ENCODE measurements at regions not wholly inside any gene's neighbourhood (a gene's known extent, or its start where the extent isn't known, plus 50 kb on each side); places are given as distances from the start of the nearest gene placed in this dataset.

DNA sequence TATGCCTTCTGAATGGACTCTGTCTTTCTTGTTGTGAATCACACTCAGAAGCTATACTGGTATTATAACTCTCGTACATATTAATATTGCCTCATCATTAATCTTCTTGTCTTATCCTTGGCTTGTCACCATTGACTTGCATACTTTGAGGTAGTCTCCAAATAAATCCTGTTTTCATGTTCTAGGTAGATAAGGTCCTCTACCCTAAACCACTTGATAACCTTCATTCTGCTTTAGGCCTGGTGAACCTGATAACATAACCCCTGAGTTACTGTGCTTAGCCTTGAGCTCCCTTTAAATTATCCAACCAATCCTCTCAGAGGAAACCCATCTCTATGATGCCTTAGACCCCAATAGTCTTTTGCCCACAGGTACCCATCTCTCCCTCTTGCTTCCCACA is 1162.3 kb downstream of the SLITRK1 start:
- no peak for TF ChIP-seq CTCF (IDR thresholded peaks at IDR 0.05)
- FAIRE-seq = no peak
- Histone ChIP-seq H3K27ac (no peak overlapping the region), H3K36me3 (no peaks in the 10 kb centered on the region), H3K9me3 (no peaks in the 10 kb centered on the region), H3K27me3 (peaks cover 0 to 4% (median 0%) of the 10 kb centered on the region in 4 donors), H3K4me3 (no peak overlapping the region), H3K4me1 (no peaks in the 10 kb centered on the region)
- 32 to 89% methylated on average over 1 of the region's 1 CpG for WGBS, 2 donors
- no peak for ATAC-seq
- DNase-seq = no peak
- intact Hi-C loops (cut with DNase I) = no loop called here

GRCh38 chr13:82717249-82717648 is 1165.0 kb downstream of the SLITRK1 start:
- Histone ChIP-seq H3K4me1 (no peaks in the 10 kb centered on the region), H3K36me3 (no peaks in the 10 kb centered on the region), H3K27ac (no peak overlapping the region), H3K27me3 (peaks cover 0 to 4% (median 0%) of the 10 kb centered on the region in 4 donors), H3K4me3 (no peak overlapping the region), H3K9me3 (no peaks in the 10 kb centered on the region)
- TF ChIP-seq CTCF (IDR thresholded peaks at IDR 0.05) = no peak
- WGBS, 2 donors = 56 to 64% methylated on average over 2 of the region's 2 CpGs
- intact Hi-C loops (cut with DNase I) = no loop called here
- FAIRE-seq = no peak
- no peak for DNase-seq
- no peak for ATAC-seq

DNA sequence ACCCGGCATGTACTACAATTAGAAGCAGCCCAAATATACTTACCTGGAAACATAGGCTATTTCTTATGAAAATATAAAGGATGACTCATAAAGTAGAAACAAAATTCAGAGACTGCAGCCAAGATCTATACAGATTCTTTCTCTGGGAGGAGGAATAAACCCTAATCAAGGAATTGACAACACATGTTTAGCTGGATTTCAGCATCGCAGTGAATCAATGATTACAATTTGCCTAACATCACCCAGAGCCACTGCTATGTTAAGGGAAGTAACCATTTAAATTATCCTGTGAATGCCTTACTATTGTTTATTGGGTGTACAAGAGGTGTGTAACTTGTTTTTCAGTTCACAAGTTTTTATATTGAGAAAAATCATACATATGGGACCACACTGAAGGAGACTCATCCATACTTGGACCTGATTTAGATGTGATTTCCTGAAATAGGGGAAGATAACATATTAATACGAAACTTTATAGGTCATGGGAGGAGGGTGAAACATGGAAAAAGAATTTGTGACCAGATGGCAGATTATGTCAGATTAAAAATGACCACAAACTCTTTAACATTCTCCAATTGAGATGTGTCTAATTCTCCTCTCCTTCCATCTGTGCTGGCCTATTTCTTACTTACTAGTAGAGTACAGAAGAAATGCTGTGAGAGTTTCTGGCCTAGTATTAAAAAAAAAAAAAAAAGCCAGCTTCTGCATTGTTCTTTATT is 1168.4 kb downstream of the SLITRK1 start:
- WGBS, 2 donors = 70 to 80% methylated on average over 3 of the region's 3 CpGs
- FAIRE-seq (no peak), ATAC-seq (no peak), DNase-seq (no peak)
- H3K4me3 ChIP-seq = no peak overlapping the region
- TF ChIP-seq CTCF (IDR thresholded peaks at IDR 0.05) = no peak
- H3K36me3 ChIP-seq = no peaks in the 10 kb centered on the region
- H3K27ac ChIP-seq = no peak overlapping the region
- H3K27me3 ChIP-seq = peaks cover 0 to 4% (median 0%) of the 10 kb centered on the region in 4 donors
- intact Hi-C loops (cut with DNase I) = no loop called here
- H3K9me3 ChIP-seq = no peaks in the 10 kb centered on the region
- H3K4me1 ChIP-seq = no peaks in the 10 kb centered on the region

GRCh38 chr13:82702513-82702912 is 1179.8 kb downstream of the SLITRK1 start:
- Histone ChIP-seq H3K36me3 (no peaks in the 10 kb centered on the region), H3K4me3 (no peak overlapping the region), H3K4me1 (no peaks in the 10 kb centered on the region), H3K9me3 (no peaks in the 10 kb centered on the region), H3K27me3 (no peaks in the 10 kb centered on the region), H3K27ac (no peak overlapping the region)
- FAIRE-seq (no peak), DNase-seq (no peak), ATAC-seq (no peak)
- WGBS, 2 donors = 79 to 89% methylated on average over 1 of the region's 1 CpG
- intact Hi-C loops (cut with DNase I) = no loop called here
- no peak for TF ChIP-seq CTCF (IDR thresholded peaks at IDR 0.05)

DNA sequence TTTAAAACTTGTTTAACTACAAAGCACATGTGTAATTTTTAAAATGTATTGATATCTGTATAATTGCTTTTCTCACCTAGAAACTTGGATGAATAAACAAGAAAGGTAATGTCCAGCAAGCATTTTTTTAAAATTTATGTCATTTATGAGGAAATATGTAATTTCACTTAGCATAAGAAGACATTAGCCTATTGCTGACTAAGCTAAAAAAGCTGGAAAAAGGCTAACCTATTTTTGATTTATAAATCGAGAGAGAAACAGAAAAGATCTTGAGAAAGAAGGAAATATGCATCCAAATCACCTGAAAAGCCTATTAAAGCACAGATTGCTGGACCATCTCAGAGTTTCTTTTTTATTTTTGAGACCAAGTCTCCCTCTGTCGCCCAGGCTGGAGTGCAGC is 1181.3 kb downstream of the SLITRK1 start:
- FAIRE-seq = no peak
- 60 to 81% methylated on average over 2 of the region's 2 CpGs for WGBS, 2 donors
- no peak overlapping the region for H3K4me3 ChIP-seq

More for the DNA sequence above, 1181.3 kb downstream of the SLITRK1 start:
- no peaks in the 10 kb centered on the region for H3K9me3 ChIP-seq
- H3K36me3 ChIP-seq = no peaks in the 10 kb centered on the region
- DNase-seq (no peak), ATAC-seq (no peak)
- no peaks in the 10 kb centered on the region for H3K4me1 ChIP-seq
- H3K27me3 ChIP-seq = no peaks in the 10 kb centered on the region
- TF ChIP-seq CTCF (IDR thresholded peaks at IDR 0.05) = no peak
- no peak overlapping the region for H3K27ac ChIP-seq
- intact Hi-C loops (cut with DNase I) = no loop called here

Data from pancreas (tissue), 10 donors.